ENCODE measurements at regions not wholly inside any gene's neighbourhood (a gene's known extent, or its start where the extent isn't known, plus 50 kb on each side); places are given as distances from the start of the nearest gene placed in this dataset.

GRCh38 chr2:239727182-239727775 lies 297.9 kb downstream of the NDUFA10 start:
- TF ChIP-seq CTCF (IDR thresholded peaks at IDR 0.05) (no peak), POLR2A (IDR thresholded peaks at IDR 0.05) (no peak)

Measured in testis (tissue), 2 donors.